AG10803 (cell line): ENCODE measurements at regions not wholly inside any gene's neighbourhood (a gene's known extent, or its start where the extent isn't known, plus 50 kb on each side); places are given as distances from the start of the nearest gene placed in this dataset.

ENCODE experiments used
- DNase-seq: peaks from one replicate; pipeline ENCODE4 v3.0.0; 2010; ENCODE audit warnings: low read depth
- H3K4me3 ChIP-seq: 2 replicates; pipeline ENCODE4 v1.5.1; 2011; ENCODE audit warnings: mild to moderate bottlenecking, low read length, control low read depth
- TF ChIP-seq, protein P1 (sequence below): conservative IDR thresholded peaks from 2 replicates; pipeline ENCODE4 v1.5.1; 2011; ENCODE audit warnings: mild to moderate bottlenecking, low read length, control low read depth, inconsistent platforms

- no peak overlapping the region for H3K4me3 ChIP-seq
- DNase-seq, result no peak
- TF ChIP-seq, protein P1, sequence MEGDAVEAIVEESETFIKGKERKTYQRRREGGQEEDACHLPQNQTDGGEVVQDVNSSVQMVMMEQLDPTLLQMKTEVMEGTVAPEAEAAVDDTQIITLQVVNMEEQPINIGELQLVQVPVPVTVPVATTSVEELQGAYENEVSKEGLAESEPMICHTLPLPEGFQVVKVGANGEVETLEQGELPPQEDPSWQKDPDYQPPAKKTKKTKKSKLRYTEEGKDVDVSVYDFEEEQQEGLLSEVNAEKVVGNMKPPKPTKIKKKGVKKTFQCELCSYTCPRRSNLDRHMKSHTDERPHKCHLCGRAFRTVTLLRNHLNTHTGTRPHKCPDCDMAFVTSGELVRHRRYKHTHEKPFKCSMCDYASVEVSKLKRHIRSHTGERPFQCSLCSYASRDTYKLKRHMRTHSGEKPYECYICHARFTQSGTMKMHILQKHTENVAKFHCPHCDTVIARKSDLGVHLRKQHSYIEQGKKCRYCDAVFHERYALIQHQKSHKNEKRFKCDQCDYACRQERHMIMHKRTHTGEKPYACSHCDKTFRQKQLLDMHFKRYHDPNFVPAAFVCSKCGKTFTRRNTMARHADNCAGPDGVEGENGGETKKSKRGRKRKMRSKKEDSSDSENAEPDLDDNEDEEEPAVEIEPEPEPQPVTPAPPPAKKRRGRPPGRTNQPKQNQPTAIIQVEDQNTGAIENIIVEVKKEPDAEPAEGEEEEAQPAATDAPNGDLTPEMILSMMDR, result no peak
Measured at GRCh38 chr4:186902361-186902760, 178.7 kb upstream of the FAT1 start.

DNA sequence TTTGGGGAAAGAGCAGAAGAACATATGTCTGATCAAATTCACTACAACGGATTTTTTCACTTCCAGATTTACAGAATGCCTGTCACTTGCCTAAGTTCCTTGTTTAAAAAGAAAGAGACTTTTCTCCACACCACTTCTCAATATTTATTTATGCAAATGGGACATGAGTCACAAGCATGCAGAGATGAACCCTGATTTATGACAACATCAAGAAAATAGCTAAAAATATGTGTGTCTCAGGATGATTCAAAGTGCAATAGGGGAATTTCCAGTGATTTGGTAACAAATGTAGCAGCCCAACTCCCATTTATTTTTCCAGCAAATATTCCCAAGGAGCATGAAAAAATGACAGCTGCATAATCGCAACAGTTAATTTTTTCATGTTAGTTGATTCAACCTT, 180.4 kb upstream of the FAT1 start:
- DNase-seq, result peak; percentile 88
- H3K4me3 ChIP-seq, result no peak overlapping the region
- TF ChIP-seq, protein P1, result no peak

DNA sequence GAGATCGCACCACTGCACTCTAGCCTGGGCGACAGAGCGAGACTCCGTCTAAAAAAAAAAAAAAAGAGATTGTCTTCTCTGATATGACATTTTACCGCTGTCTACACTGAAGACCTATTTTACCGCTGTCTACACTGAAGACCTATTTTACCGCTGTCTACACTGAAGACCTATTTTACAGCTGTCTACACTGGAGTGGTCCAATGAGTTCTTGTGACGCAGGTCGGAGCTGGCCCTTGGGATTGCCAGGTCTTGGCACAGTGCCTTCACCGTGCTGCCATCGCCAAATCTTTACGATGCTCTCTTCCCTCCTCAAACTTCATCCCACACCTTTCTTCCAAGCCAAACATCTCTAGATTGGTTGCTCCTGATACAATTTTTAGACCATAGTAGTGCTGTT, 183.1 kb upstream of the FAT1 start:
- DNase-seq, result no peak
- TF ChIP-seq, protein P1, result no peak
- H3K4me3 ChIP-seq, result no peak overlapping the region

- TF ChIP-seq, protein P1, result no peak
- H3K4me3 ChIP-seq, result no peak overlapping the region
- no peak for DNase-seq
Measured at GRCh38 chr4:186910385-186910784, 186.7 kb upstream of the FAT1 start.

- no peak overlapping the region for H3K4me3 ChIP-seq
- TF ChIP-seq, protein P1, result no peak
- DNase-seq, result no peak
Measured at GRCh38 chr4:186912606-186913005, 188.9 kb upstream of the FAT1 start.

GRCh38 chr4:186915816-186916215, 192.2 kb upstream of the FAT1 start:
- TF ChIP-seq, protein P1, result no peak
- no peak overlapping the region for H3K4me3 ChIP-seq
- DNase-seq, result no peak

- TF ChIP-seq, protein P1, result no peak
- no peak for DNase-seq
- no peak overlapping the region for H3K4me3 ChIP-seq
Measured at GRCh38 chr4:186917136-186917535, 193.5 kb upstream of the FAT1 start.
